ENCODE measurements at regions not wholly inside any gene's neighbourhood (a gene's known extent, or its start where the extent isn't known, plus 50 kb on each side); places are given as distances from the start of the nearest gene placed in this dataset.

DNA sequence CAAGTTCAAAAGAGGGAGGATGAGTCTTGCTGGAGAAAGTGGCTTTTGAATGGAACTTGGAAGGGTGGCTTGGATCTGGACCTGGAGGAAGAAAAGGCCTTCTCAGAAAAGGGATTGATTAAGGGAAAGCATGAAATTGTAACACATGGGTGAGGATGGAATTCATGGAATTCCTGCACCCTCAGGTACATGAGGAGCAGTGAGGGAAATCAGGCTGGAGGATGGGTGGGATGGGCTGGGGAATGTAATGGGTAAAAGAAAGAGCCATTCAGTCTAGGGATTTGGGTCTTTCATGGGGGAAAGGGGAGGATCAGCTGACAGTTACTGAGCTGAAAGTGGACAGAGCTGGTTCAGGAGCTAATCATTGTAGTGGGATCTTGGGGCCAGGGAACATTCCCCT is 51.2 kb upstream of the HAAO start:
- DNase-seq (ENCODE audit: extremely low spot score, insufficient read length, low read depth) (no peak), FAIRE-seq (no peak)

DNA sequence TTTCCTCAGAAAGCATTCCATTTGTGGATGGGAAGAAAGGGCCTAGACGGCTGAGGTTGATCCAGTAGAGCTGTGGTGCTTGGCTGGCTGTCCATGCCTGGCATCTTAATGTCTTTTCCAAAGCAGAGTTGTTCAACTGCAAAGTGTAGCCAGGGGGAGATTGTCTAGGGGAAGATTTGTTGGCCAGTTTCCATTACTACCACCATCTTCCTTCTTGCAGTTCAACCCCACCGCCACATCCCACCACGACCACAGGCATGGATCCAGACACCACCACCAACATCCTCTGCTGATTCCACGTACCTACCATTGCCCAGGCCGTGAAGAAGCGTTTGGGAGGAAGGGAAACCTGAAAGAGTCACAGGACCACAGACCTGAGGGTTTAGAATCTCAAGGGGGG is 50.7 kb upstream of the HAAO start:
- no peak for FAIRE-seq
- DNase-seq (ENCODE audit: extremely low spot score, insufficient read length, low read depth) = no peak

DNA sequence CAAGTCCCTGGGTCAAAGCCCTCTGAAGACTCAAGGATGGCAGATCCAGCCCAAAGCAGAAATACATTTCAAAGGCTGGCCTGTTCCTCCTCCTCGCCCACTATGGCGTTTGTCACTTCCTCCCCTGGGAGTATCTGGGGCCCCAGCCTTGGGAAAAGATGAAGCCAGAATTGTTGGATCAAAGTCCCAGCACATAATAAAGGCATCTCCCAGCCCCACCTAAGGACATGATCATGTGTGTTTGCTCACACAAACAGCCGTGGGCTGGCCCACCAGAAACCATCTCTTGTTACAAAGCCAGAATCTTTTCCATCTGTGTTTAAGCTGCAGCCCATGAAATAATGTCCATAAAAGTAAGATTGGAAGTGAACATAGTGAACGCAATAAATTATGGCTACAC is 50.1 kb upstream of the HAAO start:
- DNase-seq (ENCODE audit: extremely low spot score, insufficient read length, low read depth) (no peak), FAIRE-seq (no peak)

Measured in GM18507 (cell line).